HepG2 (cell line): ENCODE measurements at regions not wholly inside any gene's neighbourhood (a gene's known extent, or its start where the extent isn't known, plus 50 kb on each side); places are given as distances from the start of the nearest gene placed in this dataset.

Experiments
- ATAC-seq: fragments of 200-7000 bp; cut with Tn5 transposase; 3 replicates; pipeline ENCODE4 v1.9.1; 2020; ENCODE audit warnings: mild to moderate bottlenecking, moderate library complexity
- BruUV-seq: library from RNA; stranded (reverse); fragments of 400-500 nt; replicated peaks from 2 replicates; lab custom pipeline; 2021; lab: Mats Ljungman, UMichigan
- CTCF ChIA-PET: fragments of 300-600 bp; formaldehyde crosslinking; extraction: SDS; loops from one replicate; lab custom pipeline; 2021; ENCODE audit warnings: low total read pairs, inconsistent platforms, low intra/inter-chr PET ratio; lab: Yijun Ruan, JAX
- POLR2A ChIA-PET: fragments of 350-600 bp; sonication (Branson Sonifier 250); formaldehyde crosslinking; loops from one replicate; lab custom pipeline; 2020; ENCODE audit warnings: antibody characterized with exemption, inconsistent platforms; lab: Yijun Ruan, JAX
- DNase-seq: peaks from one replicate; pipeline ENCODE4 v3.0.0-alpha.2; 2015; ENCODE audit warnings: low spot score
- FAIRE-seq: peaks from 3 replicates; lab custom pipeline; 2011; peaks lifted over from hg19 to GRCh38; lab: Jason Lieb, UNC
- H2AFZ ChIP-seq: one replicate; pipeline ENCODE4 v1.6.1; 2011; ENCODE audit warnings: low read length, inconsistent platforms
- H3K27ac ChIP-seq: fragments of 300-600 bp; 3 replicates; pipeline ENCODE4 v1.8.0; 2011; ENCODE audit warnings: mixed run types, mild to moderate bottlenecking, mixed read lengths, low read length, inconsistent platforms; ENCODE audit not compliant: insufficient read depth; ENCODE audit errors: extremely low read length
- H3K27me3 ChIP-seq, 2 experiments: fragments of 200-600 bp in 1 of 2; 2 replicates in 1 of 2; 3 replicates in 1 of 2; pipeline versions ENCODE4 v1.6.0 to v1.8.0; 2011; ENCODE audit warnings: low read length in 2 of 2, mild to moderate bottlenecking in 2 of 2, moderate library complexity in 2 of 2, inconsistent platforms in 1 of 2; ENCODE audit not compliant: insufficient read depth in 2 of 2, control insufficient read depth in 1 of 2
- H3K36me3 ChIP-seq, 2 experiments: fragments of 200-600 bp in 1 of 2; replicated peaks in 1 of 2; 2 replicates in 1 of 2; 3 replicates in 1 of 2; pipeline versions ENCODE4 v1.5.1 to v1.8.0; 2011; ENCODE audit warnings: low read length in 2 of 2, inconsistent platforms in 1 of 2; ENCODE audit not compliant: insufficient read depth in 2 of 2, control insufficient read depth in 1 of 2
- H3K4me1 ChIP-seq: 2 replicates; pipeline ENCODE4 v1.5.1; 2012; ENCODE audit warnings: low read length, inconsistent platforms; ENCODE audit not compliant: insufficient read depth
- H3K4me2 ChIP-seq: 2 replicates; pipeline ENCODE4 v1.6.0; 2011; ENCODE audit warnings: low read depth, low read length, inconsistent platforms
- H3K4me3 ChIP-seq, 3 experiments: fragments of 200-600 bp in 1 of 3; sonication (generic), shearing (Covaris generic) in 1 of 3; replicated peaks in 1 of 3; 2 replicates each; pipeline ENCODE4 v1.5.1; 2011 to 2016; ENCODE audit warnings: low read length in 3 of 3, inconsistent platforms in 2 of 3, low read depth in 2 of 3, mild to moderate bottlenecking in 2 of 3, control low read depth in 1 of 3, mixed read lengths in 1 of 3; ENCODE audit not compliant: insufficient read depth in 1 of 3
- H3K79me2 ChIP-seq: one replicate; pipeline ENCODE4 v1.6.1; 2011; ENCODE audit warnings: low read length, inconsistent platforms; ENCODE audit not compliant: insufficient read depth
- H3K9ac ChIP-seq: 2 replicates; pipeline ENCODE4 v1.6.0; 2011; ENCODE audit warnings: mild to moderate bottlenecking, low read depth, low read length, inconsistent platforms; ENCODE audit not compliant: insufficient read depth
- H3K9me3 ChIP-seq: 2 replicates; pipeline ENCODE4 v1.5.1; 2012; ENCODE audit warnings: mild to moderate bottlenecking, low read length
- H4K20me1 ChIP-seq: 2 replicates; pipeline ENCODE4 v1.6.0; 2011; ENCODE audit warnings: inconsistent platforms, mild to moderate bottlenecking, low read length, moderate library complexity; ENCODE audit not compliant: insufficient read depth
- ASH2L ChIP-seq: fragments of 300-600, 200-600 bp; sonication (generic); IDR thresholded peaks from 2 replicates; pipeline ENCODE4 v1.7.0; 2017; ENCODE audit warnings: low read depth, mild to moderate bottlenecking, moderate library complexity, mixed read lengths, low read length; ENCODE audit not compliant: insufficient read length
- ATM ChIP-seq: fragments of 450-650 bp; IDR thresholded peaks from 2 replicates; pipeline ENCODE4 v1.7.1; 2017; ENCODE audit warnings: mild to moderate bottlenecking, borderline replicate concordance
- CENPX ChIP-seq: sonication (generic); formaldehyde crosslinking; IDR thresholded peaks from 2 replicates; pipeline ENCODE4 v1.9.0; 2021; ENCODE audit warnings: mild to moderate bottlenecking, missing genetic modification reagents, moderate library complexity
- CERS6 ChIP-seq: sonication (generic); formaldehyde crosslinking; IDR thresholded peaks from 2 replicates; pipeline ENCODE4 v1.5.0; 2020; ENCODE audit warnings: missing genetic modification reagents
- GPBP1L1 ChIP-seq: sonication (generic); formaldehyde crosslinking; IDR thresholded peaks from 2 replicates; pipeline ENCODE4 v1.5.0; 2020; ENCODE audit warnings: mild to moderate bottlenecking, missing genetic modification reagents
- RFX1 ChIP-seq: fragments of 450-650 bp; IDR thresholded peaks from 2 replicates; pipeline ENCODE4 v1.6.1; 2017
- RFX5 ChIP-seq: IDR thresholded peaks from 2 replicates; pipeline ENCODE4 v1.6.1; 2011; ENCODE audit warnings: low read depth, low read length, improper control_type of control experiment
- SNAPC2 ChIP-seq: sonication (generic); formaldehyde crosslinking; IDR thresholded peaks from 2 replicates; pipeline ENCODE4 v1.8.1; 2022; ENCODE audit warnings: mild to moderate bottlenecking, missing genetic modification reagents
- SRY ChIP-seq: sonication (generic); formaldehyde crosslinking; IDR thresholded peaks from 2 replicates; pipeline ENCODE4 v1.8.0; 2022; ENCODE audit warnings: mild to moderate bottlenecking, missing genetic modification reagents
- THYN1 ChIP-seq: sonication (generic); formaldehyde crosslinking; IDR thresholded peaks from 2 replicates; pipeline ENCODE4 v1.8.1; 2023; ENCODE audit warnings: low read depth, mild to moderate bottlenecking, moderate library complexity, missing genetic modification reagents, borderline replicate concordance
- ZKSCAN1 ChIP-seq: fragments of 150-350 bp; IDR thresholded peaks from 2 replicates; pipeline ENCODE4 v1.6.1; 2014; ENCODE audit warnings: low read length
- ZNF230 ChIP-seq: sonication (generic); formaldehyde crosslinking; IDR thresholded peaks from 2 replicates; pipeline ENCODE4 v1.4.0; 2020; ENCODE audit warnings: mild to moderate bottlenecking, missing genetic modification reagents
- ZNF274 ChIP-seq: sonication (generic); formaldehyde crosslinking; IDR thresholded peaks from 2 replicates; pipeline ENCODE4 v1.5.1; 2020; ENCODE audit warnings: mild to moderate bottlenecking, missing genetic modification reagents
- ZNF329 ChIP-seq: sonication (generic); formaldehyde crosslinking; IDR thresholded peaks from 2 replicates; pipeline ENCODE4 v1.9.0; 2021; ENCODE audit warnings: low read depth, mild to moderate bottlenecking, missing genetic modification reagents
- ZNF503 ChIP-seq: sonication (generic); formaldehyde crosslinking; IDR thresholded peaks from 2 replicates; pipeline ENCODE4 v1.4.0; 2020; ENCODE audit warnings: missing genetic modification reagents
- ZNF766 ChIP-seq: sonication (generic); formaldehyde crosslinking; IDR thresholded peaks from 2 replicates; pipeline ENCODE4 v1.5.0; 2020; ENCODE audit warnings: missing genetic modification reagents, borderline replicate concordance
- WGBS: methylation state at CpG from one replicate; pipeline ENCODE4 v1.1.6; 2017; ENCODE audit warnings: low lambda C conversion rate; 5-methylcytosine and 5-hydroxymethylcytosine counted together
- in situ Hi-C: cut with HindIII; loops from 2 replicates; pipeline ENCODE4 v1.10.0; 2017; ENCODE audit warnings: low pct_unique_long_range_greater_than_20kb; ENCODE audit not compliant: extremely low pct_ligation_motif_present
- intact Hi-C: fragments of 100-400 bp; cut with micrococcal nuclease; formaldehyde crosslinking; loops from one replicate; pipeline ENCODE4 v1.10.0; 2022; ENCODE audit not compliant: unreplicated experiment

DNA sequence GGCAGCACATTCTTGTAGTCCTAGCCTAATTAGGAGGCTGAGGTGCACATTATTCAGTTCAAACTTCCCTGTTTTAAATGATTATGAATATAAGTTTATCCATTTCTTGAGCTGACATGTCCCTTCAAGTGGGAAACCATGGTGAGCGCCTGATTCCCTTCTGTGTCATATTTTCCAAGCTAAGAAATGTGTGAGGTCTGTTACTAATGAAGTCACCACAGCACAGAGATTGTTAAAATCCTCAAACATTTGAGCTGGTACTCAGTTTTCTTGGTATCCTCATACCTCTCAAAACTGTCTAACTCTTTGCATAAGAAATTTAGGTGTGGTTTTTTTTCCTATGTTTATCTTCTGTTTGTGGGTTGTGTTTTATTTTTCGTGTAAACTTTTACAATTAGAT, 926.8 kb downstream of the GATA3 start (continued):
- no peak for TF ChIP-seq ZNF329 (CRISPR knock-in tag)

- Histone ChIP-seq H2AFZ (no peak overlapping the region), H3K36me3 (no peaks in the 10 kb centered on the region), H3K79me2 (no peaks in the 10 kb centered on the region), H3K4me1 (no peaks in the 10 kb centered on the region), H3K4me3 (no peak overlapping the region), H3K9me3 (no peaks in the 10 kb centered on the region), H3K27me3 (no peaks in the 10 kb centered on the region), H3K27ac (no peak overlapping the region), H3K9ac (no peak overlapping the region), H3K4me2 (no peak overlapping the region), H4K20me1 (no peaks in the 10 kb centered on the region)
- POLR2A ChIA-PET = no interaction called here
- FAIRE-seq = no peak
- 3% methylated on average over 2 of the region's 2 CpGs for WGBS
- intact Hi-C loops = no loop called here
- no peak for ATAC-seq
- in situ Hi-C loops = no loop called here
- CTCF ChIA-PET = no interaction called here
- DNase-seq = no peak
- TF ChIP-seq ZNF230 (CRISPR knock-in tag) (no peak), GPBP1L1 (no peak), ZNF766 (CRISPR knock-in tag) (no peak), ASH2L (no peak), SNAPC2 (no peak), RFX5 (no peak), ZNF274 (CRISPR knock-in tag) (no peak), ZKSCAN1 (no peak), THYN1 (CRISPR knock-in tag) (no peak), SRY (CRISPR knock-in tag) (no peak), RFX1 (no peak), ZNF503 (CRISPR knock-in tag) (no peak), ATM (no peak), CENPX (CRISPR knock-in tag) (no peak), CERS6 (CRISPR knock-in tag) (no peak)
- BruUV-seq = no TSS peak
Measured at GRCh38 chr10:8985651-8986050, 931.2 kb downstream of the GATA3 start.
